ENCODE measurements at regions not wholly inside any gene's neighbourhood (a gene's known extent, or its start where the extent isn't known, plus 50 kb on each side); places are given as distances from the start of the nearest gene placed in this dataset.
"Not testable (repeated sequence)": the region's sequence is repeated elsewhere in the genome, so short reads cannot be mapped to it uniquely, and the experiment has no call there.

DNA sequence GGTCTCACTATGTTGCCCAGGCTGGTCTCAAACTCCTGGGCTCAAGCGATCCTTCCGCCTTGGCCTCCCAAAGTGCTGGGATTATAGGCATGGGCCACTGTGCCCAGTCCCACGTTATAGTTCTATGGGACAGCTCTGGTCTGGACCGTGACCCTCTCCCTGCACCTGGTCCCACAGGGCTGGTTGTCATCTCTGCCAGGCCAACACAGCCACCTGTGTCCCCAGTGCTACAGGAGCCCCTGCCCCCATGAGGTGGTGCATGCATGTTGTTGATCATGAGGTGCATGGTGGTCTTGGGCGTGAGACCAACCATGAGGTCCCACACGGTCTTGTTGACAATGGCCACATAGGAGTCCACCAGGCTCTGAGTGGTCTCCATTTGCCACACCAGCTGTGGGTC, 51.0 kb upstream of the UBE2Q2 start:
- not testable (repeated sequence) for DNase-seq

DNA sequence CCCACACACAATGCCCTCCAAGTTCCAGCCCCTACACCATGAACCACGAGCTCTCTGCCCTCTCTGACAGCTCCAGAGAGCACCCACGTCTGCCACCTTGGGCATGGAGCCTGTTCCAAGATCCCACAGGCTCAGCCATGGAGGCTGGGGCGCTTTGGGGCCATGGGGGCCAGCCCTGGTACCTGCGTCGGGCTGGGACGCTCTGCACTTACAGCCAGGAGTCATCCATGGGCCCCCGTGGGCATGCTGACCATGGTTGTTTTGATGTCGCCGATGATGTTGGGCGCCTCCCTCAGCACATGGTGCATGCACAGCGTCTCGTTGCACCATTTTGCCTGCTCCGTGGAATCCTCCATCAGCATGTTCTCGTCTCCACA, 51.9 kb upstream of the UBE2Q2 start:
- DNase-seq: no peak

GRCh38 chr15:75790631-75791336, 52.5 kb upstream of the UBE2Q2 start:
- DNase-seq: no peak

DNA sequence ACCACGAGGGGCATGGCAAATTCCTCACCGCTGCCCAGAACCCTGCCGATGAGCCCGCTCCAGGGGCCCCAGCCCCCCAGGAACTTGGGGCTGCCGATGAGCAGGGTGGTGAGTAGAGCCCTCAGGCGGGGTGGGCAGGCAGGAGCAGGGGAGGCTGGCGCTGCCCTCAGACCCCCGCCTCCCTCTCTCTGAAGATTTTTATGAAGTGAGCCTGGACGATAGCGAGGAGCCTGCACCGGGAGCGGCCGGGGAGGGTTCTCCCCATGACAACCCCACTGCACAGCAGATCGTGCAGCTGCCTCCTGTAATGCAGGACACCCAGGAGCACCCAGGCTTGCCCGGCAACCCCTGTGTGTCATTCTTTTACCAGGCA, 56.7 kb upstream of the UBE2Q2 start:
- no peak for DNase-seq

DNA sequence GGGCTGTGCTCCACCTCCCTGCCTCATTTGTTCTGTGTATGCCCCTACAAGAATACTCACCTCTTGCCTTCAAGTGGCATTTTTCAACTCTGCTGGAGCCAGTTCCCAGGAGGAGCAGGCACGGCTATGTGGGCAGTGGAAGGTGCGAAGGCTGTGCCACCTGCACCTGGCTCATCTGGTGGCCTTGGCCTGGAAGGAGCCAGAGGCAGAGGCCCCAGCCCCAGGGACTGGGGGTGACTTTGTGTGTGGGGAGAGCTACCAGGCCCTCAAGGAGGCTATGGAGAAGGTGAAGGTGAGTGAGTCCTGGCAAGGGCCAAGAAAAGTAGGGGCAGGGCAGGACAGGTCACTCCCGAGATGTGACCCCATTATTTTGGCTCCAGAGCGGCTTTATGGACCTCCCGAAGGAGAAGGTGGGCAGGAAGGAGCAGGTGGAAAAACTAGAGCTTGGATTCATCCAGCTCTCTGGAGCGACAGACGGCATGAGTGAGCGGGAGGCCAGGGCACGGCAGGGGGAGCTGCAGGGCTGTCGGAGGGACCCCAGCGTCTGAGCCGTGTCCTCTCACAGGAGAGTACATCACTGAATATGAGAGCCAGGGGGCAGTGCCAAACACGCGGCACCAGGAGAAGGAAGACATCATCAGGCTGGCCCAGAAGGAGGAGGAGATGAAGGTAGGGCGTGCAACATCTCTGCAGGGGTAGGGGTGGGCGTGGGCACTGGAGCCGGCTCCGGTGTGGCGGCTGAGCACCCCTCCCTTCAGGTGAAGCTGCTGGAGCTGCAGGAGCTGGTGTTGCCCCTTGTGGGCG, 57.3 kb upstream of the UBE2Q2 start:
- DNase-seq: no peak

DNA sequence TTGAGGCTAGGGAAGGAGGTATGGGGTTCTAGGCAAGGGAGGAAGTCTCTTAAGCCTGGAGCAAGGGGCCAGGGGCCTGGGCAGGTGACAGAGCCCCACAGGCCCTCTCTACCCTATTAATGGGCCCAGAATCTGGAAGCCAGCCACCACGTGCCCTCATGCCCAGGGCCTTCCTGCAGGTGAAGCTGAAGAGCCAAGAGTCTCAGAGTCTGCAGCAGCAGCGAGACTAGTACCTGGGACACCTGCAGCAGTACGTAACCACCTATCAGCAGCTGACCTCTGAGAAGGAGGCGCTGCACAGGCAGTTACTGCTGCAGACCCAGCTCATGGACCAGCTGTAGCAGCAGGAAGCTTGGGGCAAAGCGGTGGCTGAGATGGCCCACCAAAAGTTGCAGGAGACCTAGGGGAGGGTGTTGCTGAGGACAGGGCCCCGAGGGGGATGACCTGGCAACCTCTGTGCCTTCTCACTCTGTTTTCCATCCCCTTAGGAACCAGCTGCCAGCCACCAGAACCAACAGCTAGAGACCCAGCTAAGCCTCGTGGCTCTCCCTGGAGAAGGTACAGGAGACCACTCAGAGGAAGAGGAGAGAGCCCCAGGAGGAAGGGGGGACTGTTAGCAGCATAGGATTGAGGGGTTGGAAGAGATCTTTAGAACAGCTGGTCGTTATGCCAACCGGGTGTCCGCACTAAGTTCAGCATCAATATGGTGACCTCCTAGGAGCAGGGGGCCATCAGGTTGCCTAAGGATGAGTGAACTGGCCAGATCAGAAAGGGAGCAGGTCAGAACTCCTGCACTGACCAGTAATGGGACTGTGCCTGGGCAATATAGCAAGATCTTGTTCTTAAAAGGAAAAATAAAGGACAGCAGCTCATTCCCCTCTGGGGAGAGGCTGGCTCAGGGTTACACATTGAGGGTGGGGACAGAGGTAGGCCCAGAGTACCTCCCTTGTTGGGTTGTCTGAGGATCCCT, 58.5 kb upstream of the UBE2Q2 start:
- DNase-seq: not testable (repeated sequence)

GRCh38 chr15:75783566-75783965, 59.7 kb upstream of the UBE2Q2 start:
- DNase-seq: not testable (repeated sequence)

GRCh38 chr15:75782926-75783325, 60.3 kb upstream of the UBE2Q2 start:
- no peak for DNase-seq

DNA sequence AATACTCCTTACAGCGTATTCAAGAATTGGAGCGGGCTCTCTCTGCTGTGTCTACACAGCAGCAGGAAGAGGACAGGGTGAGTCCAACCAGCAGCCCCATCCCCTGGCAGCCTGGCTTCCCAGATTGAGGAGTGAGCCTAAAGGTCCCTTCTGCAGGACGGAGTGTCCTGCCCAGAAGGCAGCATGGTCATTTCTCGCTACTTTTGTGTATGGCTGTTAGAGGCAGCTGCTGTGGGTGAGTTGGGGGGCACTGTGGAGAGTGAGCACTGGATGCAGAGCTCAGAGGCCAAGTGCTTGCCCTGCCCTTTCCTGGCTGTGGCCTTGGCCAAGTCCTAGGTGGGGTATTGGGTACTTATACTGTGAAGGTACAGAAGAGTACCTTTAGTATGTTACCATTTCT, 62.3 kb upstream of the UBE2Q2 start:
- DNase-seq: not testable (repeated sequence)

GRCh38 chr15:75779504-75779903, 63.7 kb upstream of the UBE2Q2 start:
- no peak for DNase-seq

GRCh38 chr15:75776871-75777610, 64.4 kb upstream of the CSPG4 start:
- peak in 1 of 5 experiments; percentile 18 for DNase-seq

- no peak for DNase-seq
Measured at GRCh38 chr15:75776065-75776423, 63.4 kb upstream of the CSPG4 start.

GRCh38 chr15:75775296-75776064, 62.8 kb upstream of the CSPG4 start:
- DNase-seq: no peak

DNA sequence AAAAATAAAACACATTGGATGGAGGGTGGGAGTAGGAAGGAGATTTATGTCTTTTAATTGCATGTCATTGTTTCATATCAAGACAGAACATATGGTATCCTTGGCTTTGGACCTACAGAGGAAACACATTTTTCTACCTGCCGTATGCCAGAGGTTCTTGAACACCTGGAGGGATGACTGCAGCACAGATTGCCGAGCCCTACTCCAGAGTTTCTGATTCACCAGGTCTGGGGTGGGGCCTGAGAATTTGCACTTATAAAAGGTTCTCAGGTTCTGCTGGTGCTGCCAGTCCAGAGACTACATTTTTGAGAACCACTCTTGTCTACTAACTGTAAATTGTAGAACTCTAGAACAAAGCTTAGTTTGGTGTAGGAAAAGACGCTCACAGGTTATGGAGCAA, 61.3 kb upstream of the CSPG4 start:
- not testable (repeated sequence) for DNase-seq

DNA sequence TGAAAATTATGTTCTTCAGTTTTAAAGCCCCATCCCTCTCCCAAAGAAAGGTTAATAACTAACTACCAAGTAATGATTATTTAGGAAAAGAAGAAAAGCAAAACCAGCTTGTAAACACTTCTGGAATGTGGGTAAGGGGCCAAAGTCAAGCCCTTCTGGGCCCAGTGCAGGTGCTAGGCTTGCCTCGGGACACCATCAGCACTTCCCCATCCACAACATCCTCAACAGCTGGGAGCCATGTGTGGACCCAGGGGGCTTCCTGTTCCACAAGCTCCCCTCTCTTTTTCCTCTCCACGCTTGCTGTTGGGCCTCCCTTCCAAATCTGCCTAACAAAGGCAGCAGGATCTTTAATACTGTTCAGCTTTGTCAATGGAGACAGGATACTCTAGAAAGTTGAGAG, 58.4 kb upstream of the CSPG4 start:
- not testable (repeated sequence) for DNase-seq

- no peak for DNase-seq
Measured at GRCh38 chr15:75770131-75770530, 57.5 kb upstream of the CSPG4 start.

DNA sequence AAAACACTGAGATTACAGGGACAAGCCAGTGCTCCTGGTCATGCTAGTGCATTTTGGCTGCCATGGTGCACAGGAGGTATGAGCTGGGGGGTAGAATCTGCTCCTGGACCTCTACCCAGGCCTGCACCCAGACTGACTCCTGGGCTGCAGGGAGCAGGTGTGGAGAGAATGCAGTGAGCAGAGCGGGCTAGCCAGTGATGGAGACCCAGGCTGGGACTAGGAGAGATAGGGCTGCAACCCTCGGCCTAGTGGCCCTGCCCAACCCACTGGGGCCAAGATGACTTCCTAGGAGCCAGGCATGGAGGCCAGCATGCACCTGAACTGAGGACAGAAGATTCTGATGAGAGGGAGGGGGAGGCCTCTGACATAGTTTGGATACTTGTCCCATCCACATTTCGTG, 55.9 kb upstream of the CSPG4 start:
- not testable (repeated sequence) for DNase-seq

- not testable (repeated sequence) for DNase-seq
Measured at GRCh38 chr15:75765551-75766305, 53.1 kb upstream of the CSPG4 start.

GRCh38 chr15:75764845-75765550, 52.4 kb upstream of the CSPG4 start:
- DNase-seq: not testable (repeated sequence)

All from T-helper 2 cell (primary cell).